ENCODE measurements at regions not wholly inside any gene's neighbourhood (a gene's known extent, or its start where the extent isn't known, plus 50 kb on each side); places are given as distances from the start of the nearest gene placed in this dataset.

DNA sequence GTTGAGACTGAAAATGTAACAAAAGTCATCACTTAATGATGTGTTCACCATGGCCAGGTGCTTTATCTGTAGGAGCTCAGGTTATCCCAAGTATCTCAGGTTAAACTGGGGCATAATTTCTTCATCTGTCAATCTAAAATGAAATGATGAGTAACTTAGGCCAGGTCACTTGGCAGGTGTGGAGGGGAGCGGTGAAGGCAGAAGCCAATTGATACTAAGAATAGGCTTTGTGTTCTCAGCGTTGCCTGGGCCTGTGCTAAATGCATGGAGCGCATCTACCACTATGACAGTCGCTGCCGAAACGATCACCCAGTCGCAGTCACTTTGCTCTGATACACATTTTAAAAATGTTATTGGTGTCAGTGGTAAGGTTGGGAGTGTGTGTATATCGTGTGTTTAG is 91.6 kb downstream of the FGF9 start:
- TF ChIP-seq, protein P1, sequence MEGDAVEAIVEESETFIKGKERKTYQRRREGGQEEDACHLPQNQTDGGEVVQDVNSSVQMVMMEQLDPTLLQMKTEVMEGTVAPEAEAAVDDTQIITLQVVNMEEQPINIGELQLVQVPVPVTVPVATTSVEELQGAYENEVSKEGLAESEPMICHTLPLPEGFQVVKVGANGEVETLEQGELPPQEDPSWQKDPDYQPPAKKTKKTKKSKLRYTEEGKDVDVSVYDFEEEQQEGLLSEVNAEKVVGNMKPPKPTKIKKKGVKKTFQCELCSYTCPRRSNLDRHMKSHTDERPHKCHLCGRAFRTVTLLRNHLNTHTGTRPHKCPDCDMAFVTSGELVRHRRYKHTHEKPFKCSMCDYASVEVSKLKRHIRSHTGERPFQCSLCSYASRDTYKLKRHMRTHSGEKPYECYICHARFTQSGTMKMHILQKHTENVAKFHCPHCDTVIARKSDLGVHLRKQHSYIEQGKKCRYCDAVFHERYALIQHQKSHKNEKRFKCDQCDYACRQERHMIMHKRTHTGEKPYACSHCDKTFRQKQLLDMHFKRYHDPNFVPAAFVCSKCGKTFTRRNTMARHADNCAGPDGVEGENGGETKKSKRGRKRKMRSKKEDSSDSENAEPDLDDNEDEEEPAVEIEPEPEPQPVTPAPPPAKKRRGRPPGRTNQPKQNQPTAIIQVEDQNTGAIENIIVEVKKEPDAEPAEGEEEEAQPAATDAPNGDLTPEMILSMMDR (IDR thresholded peaks at IDR 0.05; ENCODE audit: low read depth, low read length), result no peak
- POLR2A ChIA-PET, result no interaction called here
- no peak for DNase-seq (ENCODE audit: low read depth, low spot score)
- Histone ChIP-seq H3K9me3 (ENCODE audit: control insufficient read depth, insufficient read depth, low read length) (no peaks in the 10 kb centered on the region), H3K27me3 (ENCODE audit: control insufficient read depth, insufficient read depth, low read length) (no peaks in the 10 kb centered on the region), H3K27ac (ENCODE audit: low read depth, low read length) (no peak overlapping the region), H3K4me3 (ENCODE audit: low read depth, low read length) (no peak overlapping the region)
- CTCF ChIA-PET, result no interaction called here

DNA sequence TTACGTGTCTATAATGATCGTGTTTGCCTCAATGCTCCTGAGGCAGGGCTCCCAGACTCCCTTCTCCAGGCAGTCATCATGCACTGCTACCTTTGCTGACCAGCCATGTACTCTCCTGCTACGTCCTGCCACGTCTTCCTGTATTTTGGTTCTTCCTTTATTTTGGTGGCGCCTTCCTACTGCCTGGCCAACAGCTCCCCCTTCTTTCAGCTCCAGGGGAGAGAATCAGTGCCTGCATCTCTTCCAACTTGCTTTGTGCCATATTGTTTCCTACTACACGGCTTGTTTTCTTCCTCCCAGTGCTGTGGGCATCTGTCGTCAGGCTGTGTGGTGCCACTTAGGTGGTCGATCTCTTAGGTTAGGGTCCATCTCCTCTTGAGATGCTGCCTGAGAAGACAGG is 96.2 kb downstream of the FGF9 start:
- TF ChIP-seq, protein P1 (IDR thresholded peaks at IDR 0.05; ENCODE audit: low read depth, low read length), result no peak
- ChIA-PET CTCF (no interaction called here), POLR2A (no interaction called here)
- DNase-seq (ENCODE audit: low read depth, low spot score), result no peak
- H3K27me3 ChIP-seq (ENCODE audit: control insufficient read depth, insufficient read depth, low read length), result no peaks in the 10 kb centered on the region
- H3K4me3 ChIP-seq (ENCODE audit: low read depth, low read length), result no peak overlapping the region
- H3K9me3 ChIP-seq (ENCODE audit: control insufficient read depth, insufficient read depth, low read length), result no peaks in the 10 kb centered on the region
- H3K27ac ChIP-seq (ENCODE audit: low read depth, low read length), result no peak overlapping the region

DNA sequence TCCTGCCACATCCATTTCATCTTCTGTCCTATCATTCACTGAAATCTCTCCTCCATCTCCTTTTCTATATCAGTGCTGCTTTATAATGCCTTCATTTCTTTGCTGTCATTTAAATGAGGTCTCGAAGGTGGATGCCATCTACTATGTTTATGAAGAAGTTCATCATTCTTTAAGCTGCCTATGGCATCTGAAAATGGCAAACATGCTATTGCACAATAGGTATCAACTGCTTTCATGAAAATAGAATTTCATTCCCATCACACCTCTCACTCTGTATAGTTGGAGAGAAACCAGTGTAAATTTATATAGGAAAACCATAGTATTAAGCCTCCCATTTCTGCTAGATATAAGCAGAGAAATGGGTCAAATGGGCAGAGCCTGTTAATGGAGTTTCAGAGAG is 100.2 kb downstream of the FGF9 start:
- H3K27me3 ChIP-seq (ENCODE audit: control insufficient read depth, insufficient read depth, low read length), result no peaks in the 10 kb centered on the region
- H3K9me3 ChIP-seq (ENCODE audit: control insufficient read depth, insufficient read depth, low read length), result no peaks in the 10 kb centered on the region; the same call in 1 of the 2 replicates
- POLR2A ChIA-PET, result no interaction called here
- no peak for DNase-seq (ENCODE audit: low read depth, low spot score)
- TF ChIP-seq, protein P1 (IDR thresholded peaks at IDR 0.05; ENCODE audit: low read depth, low read length), result no peak
- H3K4me3 ChIP-seq (ENCODE audit: low read depth, low read length), result no peak overlapping the region
- H3K27ac ChIP-seq (ENCODE audit: low read depth, low read length), result no peak overlapping the region
- CTCF ChIA-PET, result no interaction called here

DNA sequence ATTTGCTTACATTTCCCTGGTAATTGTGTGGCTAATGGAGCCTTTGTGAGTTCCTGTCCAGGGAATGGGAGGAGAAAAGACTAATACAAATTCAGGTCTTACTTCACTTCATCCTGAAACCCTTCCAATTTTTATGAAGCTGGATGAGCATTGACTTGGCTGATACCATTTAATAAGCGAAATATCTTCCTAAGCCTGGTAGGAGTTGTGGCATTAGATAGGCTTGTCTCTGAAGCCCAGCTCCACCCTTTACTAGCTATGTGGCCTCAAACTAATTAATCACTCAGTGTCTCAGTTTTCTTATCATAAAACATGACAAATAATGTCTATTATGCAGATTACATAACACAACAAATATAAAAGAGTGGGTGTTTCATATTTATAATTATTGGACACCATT is 106.3 kb downstream of the FGF9 start:
- H3K9me3 ChIP-seq (ENCODE audit: control insufficient read depth, insufficient read depth, low read length), result no peaks in the 10 kb centered on the region; the same call in 1 of the 2 replicates
- no peak overlapping the region for H3K4me3 ChIP-seq (ENCODE audit: low read depth, low read length)
- ChIA-PET POLR2A (no interaction called here), CTCF (no interaction called here)
- no peak for DNase-seq (ENCODE audit: low read depth, low spot score)
- no peak overlapping the region for H3K27ac ChIP-seq (ENCODE audit: low read depth, low read length)
- TF ChIP-seq, protein P1 (IDR thresholded peaks at IDR 0.05; ENCODE audit: low read depth, low read length), result no peak
- no peaks in the 10 kb centered on the region for H3K27me3 ChIP-seq (ENCODE audit: control insufficient read depth, insufficient read depth, low read length)

DNA sequence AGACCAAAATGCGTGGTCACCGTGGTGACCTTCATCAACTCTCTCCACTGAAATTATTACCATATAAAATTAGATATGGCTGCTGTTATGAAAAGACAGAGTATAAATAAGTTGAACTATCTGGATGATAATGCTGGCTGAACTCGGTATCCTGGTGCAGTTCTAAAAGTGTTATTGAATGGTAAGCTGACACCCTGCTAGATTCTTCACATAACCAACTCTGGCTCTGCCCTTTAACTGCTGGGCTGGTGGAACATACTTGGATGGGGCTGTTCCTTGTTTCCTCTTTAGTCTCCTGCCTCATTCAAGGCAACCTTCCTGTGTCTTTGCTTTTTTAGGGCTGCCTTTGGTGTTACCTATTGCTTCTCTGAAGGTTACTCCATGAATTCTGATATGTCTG is 106.9 kb downstream of the FGF9 start:
- DNase-seq (ENCODE audit: low read depth, low spot score), result no peak
- ChIA-PET POLR2A (no interaction called here), CTCF (no interaction called here)

More for the DNA sequence above, 106.9 kb downstream of the FGF9 start:
- Histone ChIP-seq H3K27ac (ENCODE audit: low read depth, low read length) (no peak overlapping the region), H3K27me3 (ENCODE audit: control insufficient read depth, insufficient read depth, low read length) (no peaks in the 10 kb centered on the region), H3K9me3 (ENCODE audit: control insufficient read depth, insufficient read depth, low read length) (no peaks in the 10 kb centered on the region; the same call in 1 of the 2 replicates), H3K4me3 (ENCODE audit: low read depth, low read length) (no peak overlapping the region)
- TF ChIP-seq, protein P1 (IDR thresholded peaks at IDR 0.05; ENCODE audit: low read depth, low read length), result no peak

All from AG04450 (cell line).